PFSK-1 (cell line): ENCODE measurements at regions not wholly inside any gene's neighbourhood (a gene's known extent, or its start where the extent isn't known, plus 50 kb on each side); places are given as distances from the start of the nearest gene placed in this dataset.

ENCODE experiments used
- FOXP2 ChIP-seq: optimal IDR thresholded peaks from 2 replicates; pipeline ENCODE3; 2011; ENCODE audit warnings: borderline replicate concordance, control low read depth, inconsistent platforms; ENCODE audit not compliant: insufficient read depth; ENCODE audit errors: extremely low read length, extremely low read depth
- POLR2AphosphoS5 ChIP-seq: IDR thresholded peaks from 2 replicates; pipeline ENCODE4 v1.6.1; 2012; ENCODE audit warnings: low read depth, mild to moderate bottlenecking, control low read depth, low read length, moderate library complexity
- REST ChIP-seq, 2 experiments: IDR thresholded peaks; 2 replicates each; pipeline versions ENCODE4 v1.6.1 to v1.8.0; 2011 to 2012; ENCODE audit warnings: low read depth in 2 of 2, low read length in 2 of 2, control low read depth in 1 of 2, inconsistent platforms in 1 of 2, mild to moderate bottlenecking in 1 of 2, moderate library complexity in 1 of 2; ENCODE audit not compliant: insufficient read depth in 1 of 2
- SIN3A ChIP-seq: IDR thresholded peaks from 2 replicates; pipeline ENCODE4 v1.6.1; 2012; ENCODE audit warnings: mild to moderate bottlenecking, low read length, moderate library complexity, borderline replicate concordance; ENCODE audit not compliant: insufficient read depth
- TAF1 ChIP-seq: IDR thresholded peaks from 2 replicates; pipeline ENCODE4 v1.6.1; 2012; ENCODE audit warnings: low read length, control low read depth, borderline replicate concordance; ENCODE audit not compliant: insufficient read depth

- TF ChIP-seq SIN3A (no peak), REST (IDR thresholded peaks at IDR 0.05; ENCODE audit: insufficient read depth in 1 of 2, low read depth in 2 of 2, low read length in 2 of 2) (no peak), TAF1 (no peak), POLR2AphosphoS5 (no peak), FOXP2 (no peak)
These were observed 78.3 kb downstream of the SNX5 start for GRCh38 chr20:17890330-17890729.

- TF ChIP-seq SIN3A (no peak), TAF1 (no peak), POLR2AphosphoS5 (no peak), REST (IDR thresholded peaks at IDR 0.05; ENCODE audit: insufficient read depth in 1 of 2, low read depth in 2 of 2, low read length in 2 of 2) (no peak), FOXP2 (no peak)
These were observed 79.4 kb downstream of the SNX5 start for GRCh38 chr20:17889226-17889625.

- TF ChIP-seq TAF1 (no peak), REST (IDR thresholded peaks at IDR 0.05; ENCODE audit: insufficient read depth in 1 of 2, low read depth in 2 of 2, low read length in 2 of 2) (no peak), FOXP2 (no peak)
These were observed 80.5 kb downstream of the SNX5 start for GRCh38 chr20:17888044-17888443.

- TF ChIP-seq REST (IDR thresholded peaks at IDR 0.05; ENCODE audit: insufficient read depth in 1 of 2, low read depth in 2 of 2, low read length in 2 of 2) (no peak), SIN3A (no peak), TAF1 (no peak), FOXP2 (no peak), POLR2AphosphoS5 (no peak)
These were observed 81.1 kb downstream of the SNX5 start for GRCh38 chr20:17887331-17888030.

- TF ChIP-seq FOXP2, result no peak
- no peak for TF ChIP-seq REST (IDR thresholded peaks at IDR 0.05; ENCODE audit: insufficient read depth in 1 of 2, low read depth in 2 of 2, low read length in 2 of 2)
- no peak for TF ChIP-seq TAF1
- no peak for TF ChIP-seq SIN3A
- TF ChIP-seq POLR2AphosphoS5, result no peak
These were observed 83.0 kb downstream of the SNX5 start for GRCh38 chr20:17885544-17885943.
